Left lung (tissue), 4 donors: ENCODE measurements at regions not wholly inside any gene's neighbourhood (a gene's known extent, or its start where the extent isn't known, plus 50 kb on each side); places are given as distances from the start of the nearest gene placed in this dataset.

Experiments used
- ATAC-seq: fragments of 200-7000 bp; cut with Tn5 transposase; one replicate; pipeline ENCODE4 v1.9.1; 2020; ENCODE audit warnings: moderate library complexity
- DNase-seq, 4 donors: peaks; one replicate each; pipeline ENCODE4 v3.0.0-alpha.2; 2013 to 2020
- H3K27ac ChIP-seq, 2 donors: fragments of 200-600 bp; sonication (generic) in 1 of 2; one replicate each; pipeline versions ENCODE4 v1.5.0 to v1.8.0; 2020 to 2021
- H3K27me3 ChIP-seq, 2 donors: fragments of 200-600 bp; sonication (generic) in 1 of 2; one replicate each; pipeline versions ENCODE4 v1.5.0 to v1.8.0; 2020 to 2021
- H3K36me3 ChIP-seq, 2 donors: fragments of 200-600 bp; sonication (generic) in 1 of 2; one replicate each; pipeline versions ENCODE4 v1.5.0 to v1.8.0; 2020 to 2021
- H3K4me1 ChIP-seq, 2 donors: fragments of 200-600 bp; one replicate each; pipeline ENCODE4 v1.8.0; 2021
- H3K4me3 ChIP-seq, 2 donors: fragments of 200-600 bp; sonication (generic) in 1 of 2; one replicate each; pipeline versions ENCODE4 v1.5.0 to v1.8.0; 2020 to 2021; ENCODE audit warnings: mild to moderate bottlenecking in 1 of 2
- H3K9me3 ChIP-seq, 2 donors: fragments of 200-600 bp; sonication (generic) in 1 of 2; one replicate each; pipeline versions ENCODE4 v1.5.0 to v1.8.0; 2020 to 2021
- intact Hi-C, 2 donors: fragments of 100-400 bp; cut with DNase I; formaldehyde crosslinking; loops; one replicate each; pipeline versions ENCODE4 v1.11.2 to v1.14.2; 2022
- TF ChIP-seq, protein P1 (sequence below), 2 donors: fragments of 200-600 bp; sonication (generic) in 1 of 2; IDR thresholded peaks; one replicate each; pipeline versions ENCODE4 v1.5.0 to v1.8.0; 2021; ENCODE audit warnings: antibody characterized with exemption in 2 of 2
- donor health status: DM: no; HTN: yes; CAD: no.
- donor health status: DM: no; HTN: no; CAD: no.

DNA sequence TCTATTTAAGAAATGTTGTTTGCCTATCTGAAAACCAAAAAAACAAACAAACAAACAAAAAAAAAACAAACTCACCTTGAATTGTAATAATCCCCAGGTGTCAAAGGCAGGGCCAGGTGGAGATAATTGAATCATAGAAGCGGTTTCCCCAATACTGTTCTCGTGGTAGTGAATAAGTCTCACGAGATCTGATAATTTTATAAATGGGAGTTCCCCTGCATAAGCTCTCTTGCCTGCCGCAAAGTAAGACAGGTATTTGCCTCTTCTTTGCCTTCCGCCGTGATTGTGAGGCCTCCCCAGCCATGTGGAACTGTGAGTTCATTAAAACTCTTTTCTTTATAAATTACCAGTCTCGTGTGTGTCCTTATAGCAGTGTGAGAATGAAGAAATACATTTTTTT is 1180.7 kb upstream of the CRIM1 start:
- ATAC-seq (no peak), DNase-seq (no peak)
- Histone ChIP-seq H3K9me3 (no peaks in the 10 kb centered on the region), H3K27ac (no peak overlapping the region), H3K4me3 (no peak overlapping the region), H3K4me1 (no peaks in the 10 kb centered on the region), H3K27me3 (no peaks in the 10 kb centered on the region), H3K36me3 (no peaks in the 10 kb centered on the region)
- TF ChIP-seq, protein P1, sequence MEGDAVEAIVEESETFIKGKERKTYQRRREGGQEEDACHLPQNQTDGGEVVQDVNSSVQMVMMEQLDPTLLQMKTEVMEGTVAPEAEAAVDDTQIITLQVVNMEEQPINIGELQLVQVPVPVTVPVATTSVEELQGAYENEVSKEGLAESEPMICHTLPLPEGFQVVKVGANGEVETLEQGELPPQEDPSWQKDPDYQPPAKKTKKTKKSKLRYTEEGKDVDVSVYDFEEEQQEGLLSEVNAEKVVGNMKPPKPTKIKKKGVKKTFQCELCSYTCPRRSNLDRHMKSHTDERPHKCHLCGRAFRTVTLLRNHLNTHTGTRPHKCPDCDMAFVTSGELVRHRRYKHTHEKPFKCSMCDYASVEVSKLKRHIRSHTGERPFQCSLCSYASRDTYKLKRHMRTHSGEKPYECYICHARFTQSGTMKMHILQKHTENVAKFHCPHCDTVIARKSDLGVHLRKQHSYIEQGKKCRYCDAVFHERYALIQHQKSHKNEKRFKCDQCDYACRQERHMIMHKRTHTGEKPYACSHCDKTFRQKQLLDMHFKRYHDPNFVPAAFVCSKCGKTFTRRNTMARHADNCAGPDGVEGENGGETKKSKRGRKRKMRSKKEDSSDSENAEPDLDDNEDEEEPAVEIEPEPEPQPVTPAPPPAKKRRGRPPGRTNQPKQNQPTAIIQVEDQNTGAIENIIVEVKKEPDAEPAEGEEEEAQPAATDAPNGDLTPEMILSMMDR (IDR thresholded peaks at IDR 0.05), result no peak
- intact Hi-C loops, result no loop called here

DNA sequence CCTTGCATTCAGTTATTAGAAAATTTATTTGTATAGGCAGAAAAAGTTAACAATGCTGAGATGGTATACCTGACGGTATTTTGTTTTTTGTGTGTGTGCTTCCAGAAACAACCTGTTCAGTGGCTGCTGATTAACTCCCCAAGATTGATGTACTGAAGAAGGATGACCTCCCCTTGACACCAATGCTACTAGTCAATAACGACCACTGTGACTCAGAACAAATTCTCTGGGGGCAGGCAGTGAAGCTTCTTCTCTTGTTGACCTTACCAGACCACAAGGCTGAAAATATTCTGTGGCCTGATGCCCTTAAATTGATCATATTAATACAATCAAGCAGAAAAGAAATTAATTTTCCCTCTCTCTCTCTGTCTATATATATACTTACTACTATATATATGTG is 1182.9 kb upstream of the CRIM1 start:
- Histone ChIP-seq H3K27me3 (no peaks in the 10 kb centered on the region), H3K27ac (no peak overlapping the region), H3K36me3 (no peaks in the 10 kb centered on the region), H3K4me1 (no peaks in the 10 kb centered on the region), H3K9me3 (no peaks in the 10 kb centered on the region), H3K4me3 (no peak overlapping the region)
- intact Hi-C loops, result no loop called here
- no peak for ATAC-seq
- no peak for DNase-seq
- TF ChIP-seq, protein P1 (IDR thresholded peaks at IDR 0.05), result no peak

DNA sequence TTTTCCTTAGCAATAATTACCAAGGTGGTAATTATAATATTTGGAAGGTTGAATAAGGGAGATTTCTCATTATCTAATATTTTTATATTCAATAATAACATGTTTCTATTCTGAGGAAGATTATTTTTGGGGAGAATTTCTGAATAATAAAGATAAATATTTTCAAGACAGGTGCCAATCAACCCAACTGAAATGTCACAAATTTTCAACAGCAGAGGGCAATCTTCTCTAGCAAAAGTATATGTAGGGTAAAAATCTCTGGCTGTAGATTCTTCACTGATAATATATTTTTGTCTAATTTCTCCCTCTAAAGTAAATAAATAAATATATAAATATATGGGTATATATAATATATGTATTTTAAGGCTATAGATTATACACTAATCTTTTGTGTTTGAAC is 1187.2 kb upstream of the CRIM1 start:
- no peaks in the 10 kb centered on the region for H3K4me1 ChIP-seq
- intact Hi-C loops, result no loop called here
- no peak for DNase-seq
- H3K9me3 ChIP-seq, result no peaks in the 10 kb centered on the region
- no peaks in the 10 kb centered on the region for H3K27me3 ChIP-seq
- no peak overlapping the region for H3K4me3 ChIP-seq
- H3K27ac ChIP-seq, result no peak overlapping the region
- H3K36me3 ChIP-seq, result no peaks in the 10 kb centered on the region
- TF ChIP-seq, protein P1 (IDR thresholded peaks at IDR 0.05), result no peak
- no peak for ATAC-seq

DNA sequence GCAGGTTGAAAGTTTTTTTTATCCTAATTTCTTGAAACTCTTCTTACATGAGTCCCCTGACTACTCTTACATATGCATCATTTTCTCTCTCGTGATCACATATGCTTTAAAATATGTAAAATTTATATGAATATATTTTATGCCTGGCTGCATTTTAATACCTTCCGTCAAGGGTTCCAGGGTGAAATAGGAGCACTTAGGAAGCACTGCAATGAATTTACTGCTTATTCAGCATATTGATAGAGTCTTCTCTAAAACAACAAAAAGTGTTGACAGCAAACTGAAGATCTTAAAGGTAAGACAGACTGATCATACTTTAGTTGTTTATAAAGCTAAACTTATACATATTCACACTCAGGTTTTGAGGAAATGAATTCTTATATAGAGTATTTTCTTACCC is 1191.6 kb upstream of the CRIM1 start:
- Histone ChIP-seq H3K4me1 (no peaks in the 10 kb centered on the region), H3K27ac (no peak overlapping the region), H3K36me3 (no peaks in the 10 kb centered on the region), H3K4me3 (no peak overlapping the region), H3K9me3 (no peaks in the 10 kb centered on the region), H3K27me3 (no peaks in the 10 kb centered on the region)
- no peak for ATAC-seq
- intact Hi-C loops, result no loop called here
- TF ChIP-seq, protein P1 (IDR thresholded peaks at IDR 0.05), result no peak
- no peak for DNase-seq

DNA sequence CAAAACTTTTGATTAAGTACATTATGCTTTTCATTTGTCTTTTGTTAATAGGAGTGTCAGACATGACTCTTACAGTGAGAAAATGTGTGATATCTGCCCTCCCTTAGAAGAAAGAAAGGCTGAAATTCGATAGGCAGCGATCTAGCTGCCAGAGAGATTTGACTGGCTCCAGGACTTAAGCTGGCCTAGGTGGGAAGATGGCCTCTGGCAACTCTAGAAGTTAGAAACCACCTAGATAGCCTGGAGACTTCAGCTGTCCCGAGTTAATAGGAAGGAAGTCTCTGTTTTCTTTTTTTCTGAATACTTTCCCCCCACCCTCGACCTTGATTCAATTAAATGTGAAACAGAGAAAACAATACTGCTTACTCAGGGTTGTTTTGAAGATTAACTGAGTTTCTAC is 1194.7 kb upstream of the CRIM1 start:
- Histone ChIP-seq H3K4me3 (no peak overlapping the region), H3K4me1 (no peaks in the 10 kb centered on the region), H3K27me3 (no peaks in the 10 kb centered on the region), H3K36me3 (no peaks in the 10 kb centered on the region), H3K9me3 (no peaks in the 10 kb centered on the region), H3K27ac (no peak overlapping the region)
- intact Hi-C loops, result no loop called here
- TF ChIP-seq, protein P1 (IDR thresholded peaks at IDR 0.05), result no peak
- ATAC-seq (no peak), DNase-seq (no peak)
